Stimulated activated CD4-positive, alpha-beta T cell treated with anti-CD3 and anti-CD28 coated beads, Interleukin-15, amount 100 ng/mL, for 48 hours (primary cell): ENCODE measurements at regions not wholly inside any gene's neighbourhood (a gene's known extent, or its start where the extent isn't known, plus 50 kb on each side); places are given as distances from the start of the nearest gene placed in this dataset.
"Not testable (repeated sequence)": the region's sequence is repeated elsewhere in the genome, so short reads cannot be mapped to it uniquely, and the experiment has no call there.

Experiments
- DNase-seq, 2 donors: peaks; one replicate each; pipeline ENCODE4 v3.0.0-alpha.2; 2020; ENCODE audit warnings: low read depth in 2 of 2

- not testable (repeated sequence) for DNase-seq
Observed at GRCh38 chr15:85196697-85197096, 183.7 kb upstream of the AKAP13 start.

DNA sequence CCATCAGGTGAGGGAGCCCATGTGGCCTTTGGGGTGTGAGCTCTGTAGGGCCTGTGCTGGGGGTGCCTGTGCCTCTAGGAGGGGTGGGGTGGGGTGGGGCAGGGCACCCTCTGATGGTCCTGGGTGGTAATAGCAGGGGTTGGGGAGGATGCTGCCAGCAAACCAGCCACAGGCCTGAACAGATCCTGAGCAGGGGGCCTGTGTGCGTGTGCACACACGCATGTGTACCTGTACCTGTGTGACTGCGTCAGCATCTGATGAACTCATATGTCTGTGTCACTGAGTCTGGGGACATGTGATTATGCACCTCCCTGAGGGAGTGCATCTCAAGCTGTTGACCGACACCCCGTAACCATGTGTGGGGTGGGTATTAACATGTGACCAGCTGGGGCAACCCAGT, 182.8 kb upstream of the AKAP13 start:
- not testable (repeated sequence) for DNase-seq

GRCh38 chr15:85198432-85198831, 182.0 kb upstream of the AKAP13 start:
- DNase-seq = not testable (repeated sequence)

GRCh38 chr15:85200215-85200614, 180.2 kb upstream of the AKAP13 start:
- DNase-seq = not testable (repeated sequence)

GRCh38 chr15:85201118-85201793, 179.1 kb upstream of the AKAP13 start:
- DNase-seq = not testable (repeated sequence)

- DNase-seq = not testable (repeated sequence)
Observed at GRCh38 chr15:85204481-85204880, 175.9 kb upstream of the AKAP13 start.

DNA sequence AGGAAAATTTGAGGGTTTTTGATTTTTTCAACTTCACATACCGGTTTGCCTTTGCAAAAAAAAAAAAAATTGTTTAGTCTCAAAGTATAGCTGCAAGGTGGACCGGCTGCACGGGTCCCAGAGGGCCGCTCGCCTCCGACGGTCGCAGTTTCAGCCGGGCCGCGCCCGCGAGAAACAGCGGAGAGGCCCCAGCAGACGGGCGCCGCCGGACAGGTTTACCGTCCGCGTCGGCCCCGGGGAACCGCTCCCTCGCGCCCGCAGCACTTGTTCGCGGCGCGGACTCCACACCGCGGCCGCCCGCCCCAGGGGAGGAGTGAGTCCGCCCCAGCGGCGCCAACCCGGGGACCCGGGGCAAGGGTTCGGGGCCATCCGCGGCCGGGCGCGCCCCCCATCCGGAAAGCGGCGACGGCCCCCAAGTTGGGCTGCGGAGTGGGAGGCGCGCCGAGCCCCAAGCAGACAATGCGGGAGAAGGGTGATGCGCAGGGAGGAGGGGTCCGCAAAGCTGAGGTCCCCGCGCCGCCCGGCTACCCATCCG, 146.5 kb upstream of the AKAP13 start:
- DNase-seq = not testable (repeated sequence)

GRCh38 chr15:85234450-85235196, 145.8 kb upstream of the AKAP13 start:
- DNase-seq = not testable (repeated sequence)

DNA sequence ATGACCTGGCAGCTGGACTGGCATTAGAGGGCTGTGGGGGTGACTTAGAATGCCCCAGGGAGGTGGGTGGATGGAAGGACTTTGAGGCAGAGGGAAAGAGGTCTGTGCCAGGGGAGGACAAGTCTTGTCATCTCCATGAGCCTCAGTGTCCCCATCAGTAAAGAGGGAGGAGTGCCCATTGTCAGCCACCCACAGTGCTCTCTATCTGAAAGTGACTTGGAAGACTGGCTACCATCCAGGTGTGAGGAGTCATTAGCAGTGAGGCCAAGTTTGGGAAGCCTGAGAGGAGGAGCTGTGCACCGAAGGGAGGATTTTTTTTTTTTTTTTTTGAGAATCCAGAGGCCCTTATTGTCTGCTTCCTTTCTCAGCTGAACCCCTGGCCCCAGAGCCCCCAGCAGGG, 136.3 kb upstream of the AKAP13 start:
- DNase-seq = not testable (repeated sequence)

GRCh38 chr15:85250938-85251542, 129.4 kb upstream of the AKAP13 start:
- DNase-seq = not testable (repeated sequence)

GRCh38 chr15:85253196-85253915, 127.0 kb upstream of the AKAP13 start:
- DNase-seq = not testable (repeated sequence)

GRCh38 chr15:85254961-85255360, 125.4 kb upstream of the AKAP13 start:
- DNase-seq = not testable (repeated sequence)

GRCh38 chr15:85255502-85255901, 124.9 kb upstream of the AKAP13 start:
- not testable (repeated sequence) for DNase-seq

GRCh38 chr15:85256009-85256997, 124.1 kb upstream of the AKAP13 start:
- DNase-seq = not testable (repeated sequence)

GRCh38 chr15:85258062-85258445, 122.3 kb upstream of the AKAP13 start:
- DNase-seq = not testable (repeated sequence)

DNA sequence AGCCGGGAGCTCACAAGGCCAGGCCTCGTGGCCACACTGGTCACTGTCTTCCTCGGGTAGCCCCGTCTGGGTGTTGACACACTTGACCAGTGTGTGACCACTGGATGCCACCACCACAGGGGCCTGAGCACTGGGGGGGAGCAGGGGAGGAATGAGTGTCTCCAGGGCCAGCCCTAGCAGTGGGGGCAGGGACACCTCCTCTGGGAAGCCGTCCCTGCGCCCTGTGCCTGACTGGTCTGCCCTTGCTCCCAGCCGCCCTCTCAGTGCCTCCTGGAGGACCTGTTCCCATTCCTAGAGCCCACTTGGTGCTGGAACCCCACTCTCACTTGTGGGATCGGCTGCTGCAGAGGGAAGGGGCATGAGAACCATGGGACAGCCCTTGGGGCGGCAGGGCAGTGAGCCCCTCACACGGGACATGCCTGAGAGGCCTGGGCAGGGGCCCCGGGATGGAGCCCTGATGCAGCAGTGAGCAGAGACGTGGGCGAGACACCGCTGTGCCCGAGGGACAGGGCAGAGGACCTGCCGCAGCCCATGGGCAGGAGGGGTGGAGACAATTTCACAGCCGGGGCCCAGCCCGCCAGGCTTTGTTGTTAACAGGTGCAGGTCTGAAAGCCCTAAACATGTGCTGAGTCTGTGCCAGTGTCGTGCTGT, 121.7 kb upstream of the AKAP13 start:
- DNase-seq = not testable (repeated sequence)

GRCh38 chr15:85260526-85260925, 119.9 kb upstream of the AKAP13 start:
- not testable (repeated sequence) for DNase-seq

DNA sequence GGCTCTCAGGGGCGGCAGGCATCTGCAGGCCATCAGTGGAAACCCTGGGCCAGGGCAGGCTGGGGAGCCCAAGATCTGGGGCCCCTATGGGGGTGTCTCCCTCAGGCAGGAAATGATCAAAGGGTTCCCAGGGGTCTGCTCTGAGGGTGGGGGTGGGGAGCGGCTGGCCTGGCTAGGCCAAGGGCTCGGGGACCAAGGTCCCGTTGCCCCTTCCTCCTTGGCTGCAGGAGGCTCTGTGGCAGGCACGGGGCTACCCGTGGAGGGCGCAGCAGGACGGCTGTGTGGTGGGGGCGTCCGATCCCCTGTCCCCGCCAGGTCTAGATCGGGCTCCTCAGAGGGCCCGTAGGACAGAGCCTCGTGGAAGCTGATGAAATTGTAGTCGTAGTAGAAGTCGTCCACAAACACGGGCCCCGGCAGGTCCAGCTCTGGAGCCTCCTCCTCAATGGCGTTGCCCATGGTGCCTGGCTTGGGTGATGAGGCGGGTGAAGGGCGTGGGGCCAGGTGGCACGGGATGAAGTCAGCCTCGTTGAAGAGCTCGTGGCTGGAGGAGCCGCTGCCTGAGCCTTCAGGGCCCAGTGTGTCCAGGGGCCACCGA, 117.8 kb upstream of the AKAP13 start:
- not testable (repeated sequence) for DNase-seq

- DNase-seq = not testable (repeated sequence)
Observed at GRCh38 chr15:85263842-85264440, 116.5 kb upstream of the AKAP13 start.
